CD4-positive, alpha-beta T cell (primary cell): ENCODE measurements at regions not wholly inside any gene's neighbourhood (a gene's known extent, or its start where the extent isn't known, plus 50 kb on each side); places are given as distances from the start of the nearest gene placed in this dataset.

ENCODE experiments used
- ATAC-seq: fragments of 200-7000 bp; cut with Tn5 transposase; one replicate; pipeline ENCODE4 v1.10.0; 2022; ENCODE audit warnings: mild to moderate bottlenecking; ENCODE audit not compliant: poor library complexity
- CTCF ChIA-PET: fragments of 350-600 bp; sonication (Branson Sonifier 250); formaldehyde crosslinking; loops from one replicate; lab custom pipeline; 2021; ENCODE audit warnings: antibody characterized with exemption, inconsistent platforms; lab: Charles Lee
- POLR2A ChIA-PET: fragments of 350-600 bp; sonication (Branson Sonifier 250); formaldehyde crosslinking; loops from one replicate; lab custom pipeline; 2021; ENCODE audit warnings: antibody characterized with exemption, inconsistent platforms; lab: Charles Lee
- DNase-seq, 14 experiments: peaks; one replicate each; pipeline ENCODE4 v3.0.0-alpha.2; 2013 to 2020; ENCODE audit warnings: mixed read lengths in 2 of 14
- H3K27ac ChIP-seq, 2 donors: one replicate each; pipeline versions ENCODE4 v1.5.1 to v1.7.0; 2013; ENCODE audit warnings: low read length in 2 of 2, low read depth in 1 of 2, mild to moderate bottlenecking in 1 of 2
- H3K27me3 ChIP-seq, 2 experiments: 1 replicate in 1 of 2; 2 replicates in 1 of 2; pipeline versions ENCODE4 v1.6.1 to v1.7.0; 2013; ENCODE audit warnings: low read length in 2 of 2, control low read depth in 1 of 2, mild to moderate bottlenecking in 1 of 2, moderate library complexity in 1 of 2; ENCODE audit not compliant: insufficient read depth in 2 of 2, control insufficient read depth in 1 of 2
- H3K36me3 ChIP-seq: one replicate; pipeline ENCODE4 v1.6.1; 2013; ENCODE audit warnings: low read length, control low read depth; ENCODE audit not compliant: insufficient read depth
- H3K4me1 ChIP-seq: one replicate; pipeline ENCODE4 v1.6.1; 2013; ENCODE audit warnings: low read length, control low read depth; ENCODE audit not compliant: insufficient read depth
- H3K4me3 ChIP-seq: one replicate; pipeline ENCODE4 v1.5.1; 2013; ENCODE audit warnings: mild to moderate bottlenecking, low read length, moderate library complexity
- H3K9me3 ChIP-seq, 2 experiments: 1 replicate in 1 of 2; 2 replicates in 1 of 2; pipeline versions ENCODE4 v1.6.1 to v1.7.0; 2013; ENCODE audit warnings: low read length in 2 of 2, mild to moderate bottlenecking in 2 of 2, control low read depth in 1 of 2, moderate library complexity in 1 of 2; ENCODE audit not compliant: control insufficient read depth in 1 of 2, insufficient read depth in 1 of 2
- H3K27ac Mint-ChIP-seq: one replicate; pipeline ENCODE4 v1.8.0; 2020; ENCODE audit warnings: mixed read lengths
- H3K27me3 Mint-ChIP-seq: one replicate; pipeline ENCODE4 v1.8.0; 2021; ENCODE audit warnings: mixed read lengths
- H3K36me3 Mint-ChIP-seq: one replicate; pipeline ENCODE4 v1.8.0; 2021; ENCODE audit warnings: low read depth, mixed read lengths
- H3K4me1 Mint-ChIP-seq: one replicate; pipeline ENCODE4 v1.8.0; 2021; ENCODE audit warnings: low read depth, mixed read lengths
- H3K4me3 Mint-ChIP-seq: one replicate; pipeline ENCODE4 v1.8.0; 2020; ENCODE audit warnings: mild to moderate bottlenecking, mixed read lengths
- H3K9me3 Mint-ChIP-seq: one replicate; pipeline ENCODE4 v1.8.0; 2020; ENCODE audit warnings: mixed read lengths
- CTCF ChIP-seq: fragments of 200-600 bp; IDR thresholded peaks from one replicate; pipeline ENCODE4 v1.8.0; 2022; ENCODE audit warnings: antibody characterized with exemption, mild to moderate bottlenecking
- intact Hi-C, 2 experiments: fragments of 100-400 bp; cut with DNase I in 1 of 2; cut with micrococcal nuclease in 1 of 2; formaldehyde crosslinking; loops; one replicate each; pipeline versions ENCODE4 v1.15.1 to v1.9.0; 2023 to 2025; cut with DNase I, micrococcal nuclease

DNA sequence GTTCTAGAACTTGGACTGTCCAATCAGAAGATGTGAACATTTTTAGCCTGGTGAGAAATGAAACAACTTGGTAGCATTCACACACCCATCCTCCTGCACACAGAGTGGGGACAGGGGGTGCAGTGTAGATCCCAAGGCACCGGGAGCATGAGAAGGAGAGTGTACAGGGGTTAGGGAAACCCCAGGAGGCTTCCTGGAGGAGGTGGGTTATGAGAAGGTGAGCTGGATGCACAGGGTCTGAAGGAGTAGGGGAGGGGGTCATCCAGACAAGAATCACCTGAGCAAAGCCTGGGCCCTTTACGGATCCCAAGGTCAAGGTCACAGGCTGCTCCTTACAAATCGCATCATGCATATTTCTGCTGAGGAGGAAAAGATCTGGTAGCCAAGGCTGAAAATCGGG is 117.5 kb upstream of the TMPRSS2 start:
- Histone ChIP-seq H3K27ac (no peak overlapping the region), H3K4me1 (no peaks in the 10 kb centered on the region), H3K36me3 (no peaks in the 10 kb centered on the region), H3K4me3 (no peak overlapping the region), H3K9me3 (peaks cover 0 to 7% of the 10 kb centered on the region in 2 experiments), H3K27me3 (peaks cover 14 to 20% of the 10 kb centered on the region in 2 experiments)
- no peak overlapping the region for H3K4me3 Mint-ChIP-seq
- no peak overlapping the region for H3K27ac Mint-ChIP-seq
- peaks cover 25% of the 10 kb centered on the region for H3K27me3 Mint-ChIP-seq
- ChIA-PET CTCF (no interaction called here), POLR2A (no interaction called here)
- H3K36me3 Mint-ChIP-seq = no peaks in the 10 kb centered on the region
- DNase-seq (no peak), ATAC-seq (no peak)
- no peak for TF ChIP-seq CTCF
- H3K4me1 Mint-ChIP-seq = no peaks in the 10 kb centered on the region
- intact Hi-C loops = no loop called here
- no peaks in the 10 kb centered on the region for H3K9me3 Mint-ChIP-seq

- POLR2A ChIA-PET = no interaction called here
- Mint-ChIP-seq H3K27ac (no peak overlapping the region), H3K4me3 (no peak overlapping the region), H3K9me3 (no peaks in the 10 kb centered on the region), H3K27me3 (peaks cover 27% of the 10 kb centered on the region), H3K36me3 (no peaks in the 10 kb centered on the region), H3K4me1 (no peaks in the 10 kb centered on the region)
- DNase-seq (no peak), ATAC-seq (no peak)
- H3K36me3 ChIP-seq = no peaks in the 10 kb centered on the region
- no peak overlapping the region for H3K4me3 ChIP-seq
- CTCF ChIA-PET = no interaction called here
- H3K9me3 ChIP-seq = peaks cover 0 to 6% of the 10 kb centered on the region in 2 experiments
- H3K27me3 ChIP-seq = peaks cover 14 to 20% of the 10 kb centered on the region in 2 experiments
- H3K4me1 ChIP-seq = no peaks in the 10 kb centered on the region
- no peak for TF ChIP-seq CTCF
- intact Hi-C loops = no loop called here
- no peak overlapping the region for H3K27ac ChIP-seq
Measured at GRCh38 chr21:41624674-41625310, 116.8 kb upstream of the TMPRSS2 start.

DNA sequence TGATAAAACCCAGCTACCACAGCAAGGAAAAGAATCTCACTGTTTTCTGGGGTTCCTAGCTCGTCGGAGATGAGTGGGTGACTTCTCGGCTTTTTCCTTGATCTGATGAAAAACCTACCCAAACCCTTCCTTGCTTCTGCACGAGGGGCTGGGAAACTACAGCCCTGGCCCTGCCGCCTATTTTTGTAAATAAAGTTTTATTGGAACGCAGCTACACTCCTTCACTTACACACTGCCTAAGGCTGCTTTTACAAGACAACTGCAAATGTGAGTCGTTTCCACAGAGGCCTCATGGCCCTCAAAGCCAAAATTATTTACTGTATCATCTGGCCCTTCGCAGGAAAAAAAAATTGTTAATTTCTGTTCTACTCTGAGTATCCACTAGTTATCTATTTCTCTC is 116.0 kb upstream of the TMPRSS2 start:
- Mint-ChIP-seq H3K4me1 (no peaks in the 10 kb centered on the region), H3K27ac (no peak overlapping the region), H3K4me3 (no peak overlapping the region), H3K36me3 (no peaks in the 10 kb centered on the region), H3K9me3 (no peaks in the 10 kb centered on the region), H3K27me3 (peaks cover 26% of the 10 kb centered on the region)
- Histone ChIP-seq H3K4me3 (no peak overlapping the region), H3K27ac (no peak overlapping the region), H3K4me1 (no peaks in the 10 kb centered on the region), H3K27me3 (peaks cover 14 to 20% of the 10 kb centered on the region in 2 experiments), H3K36me3 (no peaks in the 10 kb centered on the region), H3K9me3 (peaks cover 0 to 6% of the 10 kb centered on the region in 2 experiments)
- TF ChIP-seq CTCF = no peak
- POLR2A ChIA-PET = no interaction called here
- CTCF ChIA-PET = no interaction called here
- intact Hi-C loops = no loop called here
- ATAC-seq (no peak), DNase-seq (no peak)
